GM12873 (cell line): ENCODE measurements at regions not wholly inside any gene's neighbourhood (a gene's known extent, or its start where the extent isn't known, plus 50 kb on each side); places are given as distances from the start of the nearest gene placed in this dataset.

Source experiments
- CTCF ChIP-seq: IDR thresholded peaks from 2 replicates; pipeline ENCODE4 v1.5.1; 2012; ENCODE audit warnings: low read depth, mild to moderate bottlenecking, moderate library complexity, low read length, control low read depth; ENCODE audit not compliant: insufficient read depth; ENCODE audit errors: missing control alignments

GRCh38 chr3:20729185-20729584 is 543.2 kb upstream of the SGO1 start:
- TF ChIP-seq CTCF, result no peak

GRCh38 chr3:20726786-20727185 is 540.8 kb upstream of the SGO1 start:
- TF ChIP-seq CTCF, result no peak

GRCh38 chr3:20724241-20724640 is 538.2 kb upstream of the SGO1 start:
- TF ChIP-seq CTCF, result no peak

GRCh38 chr3:20701641-20702040 is 515.6 kb upstream of the SGO1 start:
- TF ChIP-seq CTCF, result no peak

GRCh38 chr3:20700714-20701113 is 514.7 kb upstream of the SGO1 start:
- no peak for TF ChIP-seq CTCF

- TF ChIP-seq CTCF, result no peak
Observed at GRCh38 chr3:20698896-20699295, 512.9 kb upstream of the SGO1 start.

- no peak for TF ChIP-seq CTCF
Observed at GRCh38 chr3:20696388-20697150, 510.6 kb upstream of the SGO1 start.
